ENCODE measurements at regions not wholly inside any gene's neighbourhood (a gene's known extent, or its start where the extent isn't known, plus 50 kb on each side); places are given as distances from the start of the nearest gene placed in this dataset.

DNA sequence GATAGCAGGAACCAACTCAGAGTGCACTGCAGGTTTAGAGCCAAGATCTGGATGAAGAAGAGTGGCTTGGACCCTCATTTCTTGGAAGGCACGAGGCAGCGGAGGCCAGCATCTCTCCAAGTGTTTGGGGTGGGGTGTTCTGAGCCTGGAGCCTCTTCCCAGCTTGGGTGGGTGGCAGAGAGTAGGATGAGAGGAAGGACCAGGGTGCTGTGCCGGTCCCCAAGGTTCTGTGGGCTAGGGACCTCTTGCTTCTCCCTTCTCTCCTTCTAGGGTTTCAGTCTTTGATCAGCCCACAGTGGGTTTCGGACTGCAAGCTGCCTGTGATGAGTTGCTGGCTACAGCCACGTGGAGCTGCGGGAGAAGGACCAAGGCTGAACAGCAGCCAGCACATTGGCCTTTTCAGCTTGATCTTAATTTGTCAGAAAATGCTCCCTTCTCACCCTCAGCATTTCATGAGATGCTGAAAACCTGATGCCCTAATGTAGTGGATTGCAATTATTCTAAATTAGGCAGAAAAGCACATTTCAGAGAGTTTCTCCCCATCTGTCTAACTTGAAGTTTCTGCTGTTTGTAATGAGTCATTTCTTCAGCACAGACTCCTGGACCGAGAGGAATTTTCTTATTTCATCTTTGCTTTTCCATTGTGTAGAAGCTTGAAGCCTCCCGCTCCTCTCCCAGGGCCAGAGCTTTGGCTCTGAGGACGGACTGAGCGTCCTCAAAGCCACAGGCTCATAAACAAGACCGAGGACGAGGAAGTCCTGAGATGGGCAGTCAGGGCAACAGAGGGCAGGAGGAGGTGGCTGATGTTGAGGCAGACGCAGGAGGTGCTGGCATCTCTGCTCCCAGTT is 99.1 kb upstream of the HDAC4 start:
- TF ChIP-seq CTCF (IDR thresholded peaks at IDR 0.05), result no peak
- no peak for TF ChIP-seq POLR2A (IDR thresholded peaks at IDR 0.05)
- TF ChIP-seq POLR2AphosphoS5 (IDR thresholded peaks at IDR 0.05), result no peak
- TF ChIP-seq EP300 (IDR thresholded peaks at IDR 0.05), result no peak

Data from suprapubic skin (tissue), 4 donors.